ENCODE measurements at regions not wholly inside any gene's neighbourhood (a gene's known extent, or its start where the extent isn't known, plus 50 kb on each side); places are given as distances from the start of the nearest gene placed in this dataset.
A peak's percentile ranks its signal among the peaks of the same experiment; 100 is the strongest.
"Not testable (repeated sequence)": the region's sequence is repeated elsewhere in the genome, so short reads cannot be mapped to it uniquely, and the experiment has no call there.

DNA sequence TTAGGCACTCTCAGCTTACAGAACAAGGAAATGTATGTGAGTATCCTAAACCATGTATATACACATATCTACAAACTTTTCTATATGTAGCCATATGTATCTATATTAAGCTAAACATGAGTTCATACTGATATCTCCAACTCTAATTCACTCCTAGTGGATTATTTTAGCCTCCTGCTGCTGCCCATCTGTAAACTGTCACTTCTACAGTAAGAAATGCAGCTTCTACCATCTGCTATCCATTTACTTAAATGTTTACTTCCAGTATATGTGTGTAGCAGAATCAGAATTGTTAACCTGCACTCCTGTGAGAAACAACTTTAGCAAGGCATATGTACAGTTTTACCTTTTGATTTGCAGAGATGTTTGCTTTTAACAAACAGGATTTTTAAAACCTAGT, 478.5 kb upstream of the CBLB start:
- Mint-ChIP-seq H3K4me3 (no peak overlapping the region), H3K27ac (no peak overlapping the region), H3K9me3 (no peaks in the 10 kb centered on the region), H3K36me3 (no peaks in the 10 kb centered on the region), H3K4me1 (peaks cover 17% of the 10 kb centered on the region)
- DNase-seq (ENCODE audit: low spot score in 2 of 2) (no peak), ATAC-seq (no peak)

- H3K4me3 Mint-ChIP-seq: no peak overlapping the region
- H3K27ac Mint-ChIP-seq: no peak overlapping the region
- no peaks in the 10 kb centered on the region for H3K36me3 Mint-ChIP-seq
- H3K4me1 Mint-ChIP-seq: peaks cover 17% of the 10 kb centered on the region
- ATAC-seq: no peak
- no peak for DNase-seq (ENCODE audit: low spot score in 2 of 2)
- peaks cover under 1% of the 10 kb centered on the region for H3K9me3 Mint-ChIP-seq
Observed at GRCh38 chr3:106348139-106348690, 479.4 kb upstream of the CBLB start.

- no peak for ATAC-seq
- H3K27ac Mint-ChIP-seq: peak overlapping the region; percentile 48
Observed at GRCh38 chr3:106349191-106349881, 480.5 kb upstream of the CBLB start.

GRCh38 chr3:106355873-106356272, 487.1 kb upstream of the CBLB start:
- H3K36me3 Mint-ChIP-seq: peaks cover 5% of the 10 kb centered on the region
- DNase-seq (ENCODE audit: low spot score in 2 of 2) (no peak), ATAC-seq (peak; percentile 51)
- peaks cover 27% of the 10 kb centered on the region for H3K4me1 Mint-ChIP-seq
- H3K4me3 Mint-ChIP-seq: no peak overlapping the region
- peak overlapping the region; percentile 24 for H3K27ac Mint-ChIP-seq
- H3K9me3 Mint-ChIP-seq: peaks cover 7% of the 10 kb centered on the region

More at GRCh38 chr3:106349191-106349881, 480.5 kb upstream of the CBLB start:
- no peak for DNase-seq (ENCODE audit: low spot score in 2 of 2)
- Mint-ChIP-seq H3K4me3 (no peak overlapping the region), H3K9me3 (peaks cover 5% of the 10 kb centered on the region), H3K36me3 (no peaks in the 10 kb centered on the region), H3K4me1 (peaks cover 17% of the 10 kb centered on the region)

- Mint-ChIP-seq H3K27ac (no peak overlapping the region), H3K36me3 (peaks cover 5% of the 10 kb centered on the region), H3K9me3 (peaks cover 6% of the 10 kb centered on the region), H3K4me3 (no peak overlapping the region), H3K4me1 (peaks cover 28% of the 10 kb centered on the region)
- ATAC-seq: no peak
- DNase-seq (ENCODE audit: low spot score in 2 of 2): no peak
Observed at GRCh38 chr3:106359692-106360091, 490.9 kb upstream of the CBLB start.

DNA sequence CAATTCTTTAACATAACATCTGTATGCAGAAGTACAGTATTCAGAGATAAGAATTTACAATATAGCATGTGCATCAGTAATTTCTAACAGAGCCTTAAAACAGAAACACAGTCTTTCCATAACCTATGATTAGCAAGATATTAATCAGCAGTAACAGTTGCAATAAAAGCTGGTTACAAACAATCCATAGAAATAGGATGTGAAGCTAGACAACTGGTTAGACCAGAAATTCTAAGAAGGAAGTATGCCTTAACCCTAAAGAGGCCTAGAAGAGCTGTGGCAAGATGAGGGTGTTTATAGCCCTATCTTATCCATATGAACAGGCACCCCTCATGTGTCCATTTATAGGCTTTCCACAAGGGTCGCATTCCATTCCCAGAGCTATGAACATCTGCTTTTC, 492.1 kb upstream of the CBLB start:
- not testable (repeated sequence) for ATAC-seq; H3K4me3 Mint-ChIP-seq; H3K27ac Mint-ChIP-seq; H3K36me3 Mint-ChIP-seq; DNase-seq (ENCODE audit: low spot score in 2 of 2)
- peaks cover 30% of the 10 kb centered on the region for H3K4me1 Mint-ChIP-seq
- H3K9me3 Mint-ChIP-seq: peaks cover 13% of the 10 kb centered on the region

- Mint-ChIP-seq H3K27ac (peak overlapping the region; percentile 90), H3K4me1 (peaks cover 11% of the 10 kb centered on the region), H3K36me3 (no peaks in the 10 kb centered on the region), H3K9me3 (peaks cover 13% of the 10 kb centered on the region), H3K4me3 (peak overlapping the region; percentile 48)
- DNase-seq (ENCODE audit: low spot score in 2 of 2): no peak
- ATAC-seq: no peak
Observed at GRCh38 chr3:106364477-106364876, 495.7 kb upstream of the CBLB start.

DNA sequence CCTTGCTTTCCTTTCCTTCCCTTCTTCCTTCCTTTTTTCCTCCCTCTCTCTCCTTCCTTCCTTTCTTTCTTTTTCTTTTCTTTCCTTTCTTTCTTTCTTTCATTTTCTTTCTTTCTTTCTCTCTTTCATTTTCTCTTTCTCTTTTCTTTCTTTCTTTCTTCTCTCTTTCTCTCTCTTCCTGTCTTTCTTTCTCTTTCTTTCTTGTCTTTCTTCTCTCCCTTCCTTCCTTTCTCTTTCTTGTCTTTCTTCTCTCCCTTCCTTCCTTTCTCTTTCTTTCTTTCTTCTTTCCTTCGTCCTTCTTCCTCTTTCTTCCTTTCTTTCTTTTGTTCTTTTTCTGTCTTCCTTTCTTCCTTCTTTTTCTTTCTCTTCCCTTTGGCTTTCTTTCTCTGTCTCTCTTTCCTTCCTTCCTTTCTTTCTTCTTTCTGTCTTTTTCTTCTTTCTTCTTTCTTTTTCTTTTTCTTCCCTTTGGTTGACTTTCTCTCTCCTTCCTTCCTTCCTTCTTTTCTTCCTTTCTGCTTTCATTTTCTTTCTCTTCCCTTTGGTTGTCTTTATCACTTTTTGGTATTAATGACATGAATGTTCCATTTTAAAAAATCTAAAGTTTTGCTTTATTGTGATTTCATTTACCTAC, 496.4 kb upstream of the CBLB start:
- ATAC-seq (no peak), DNase-seq (ENCODE audit: low spot score in 2 of 2) (no peak)
- Mint-ChIP-seq H3K36me3 (no peaks in the 10 kb centered on the region), H3K27ac (peak overlapping the region; percentile 90), H3K9me3 (peaks cover 13% of the 10 kb centered on the region), H3K4me3 (peak overlapping the region; percentile 48), H3K4me1 (peaks cover 11% of the 10 kb centered on the region)

GRCh38 chr3:106366352-106366751, 497.5 kb upstream of the CBLB start:
- Mint-ChIP-seq H3K4me1 (peaks cover 11% of the 10 kb centered on the region), H3K9me3 (peaks cover 13% of the 10 kb centered on the region), H3K36me3 (no peaks in the 10 kb centered on the region), H3K4me3 (no peak overlapping the region), H3K27ac (no peak overlapping the region)
- ATAC-seq: no peak
- no peak for DNase-seq (ENCODE audit: low spot score in 2 of 2)

- Mint-ChIP-seq H3K9me3 (peaks cover 6% of the 10 kb centered on the region), H3K4me1 (peaks cover 11% of the 10 kb centered on the region)
Observed at GRCh38 chr3:106367496-106367895, 498.7 kb upstream of the CBLB start.

GRCh38 chr3:106371221-106371970, 502.6 kb upstream of the CBLB start:
- no peak overlapping the region for H3K4me3 Mint-ChIP-seq
- H3K36me3 Mint-ChIP-seq: no peaks in the 10 kb centered on the region
- H3K9me3 Mint-ChIP-seq: no peaks in the 10 kb centered on the region
- no peak for DNase-seq (ENCODE audit: low spot score in 2 of 2)
- no peak for ATAC-seq
- no peak overlapping the region for H3K27ac Mint-ChIP-seq
- peaks cover 6% of the 10 kb centered on the region for H3K4me1 Mint-ChIP-seq

More at GRCh38 chr3:106367496-106367895, 498.7 kb upstream of the CBLB start:
- H3K27ac Mint-ChIP-seq: no peak overlapping the region
- ATAC-seq (no peak), DNase-seq (ENCODE audit: low spot score in 2 of 2) (no peak)
- no peak overlapping the region for H3K4me3 Mint-ChIP-seq
- H3K36me3 Mint-ChIP-seq: no peaks in the 10 kb centered on the region

- Mint-ChIP-seq H3K9me3 (no peaks in the 10 kb centered on the region), H3K27ac (no peak overlapping the region), H3K4me1 (peaks cover 6% of the 10 kb centered on the region), H3K36me3 (no peaks in the 10 kb centered on the region), H3K4me3 (no peak overlapping the region)
- DNase-seq (ENCODE audit: low spot score in 2 of 2) (no peak), ATAC-seq (no peak)
Observed at GRCh38 chr3:106371971-106372805, 503.4 kb upstream of the CBLB start.

DNA sequence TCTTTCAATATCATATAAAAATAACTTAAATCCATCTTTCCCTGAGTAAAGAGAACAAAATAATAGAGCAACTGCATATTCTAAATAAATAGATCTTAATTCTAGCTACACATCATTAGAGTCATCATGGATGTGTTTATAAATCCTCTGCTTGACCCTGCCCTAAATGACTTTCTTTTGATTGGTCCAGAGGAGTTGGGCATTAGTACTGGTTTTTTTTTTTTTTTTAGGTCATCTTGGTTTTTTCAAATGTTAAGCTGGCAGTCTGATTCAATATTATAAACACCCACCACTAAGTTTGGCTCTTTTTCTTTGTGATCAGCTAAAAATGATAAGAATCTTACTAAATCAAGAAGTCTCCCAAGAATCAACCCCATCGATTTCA, 504.0 kb upstream of the CBLB start:
- Mint-ChIP-seq H3K4me3 (no peak overlapping the region), H3K36me3 (no peaks in the 10 kb centered on the region), H3K9me3 (no peaks in the 10 kb centered on the region), H3K27ac (no peak overlapping the region), H3K4me1 (peaks cover 6% of the 10 kb centered on the region)
- DNase-seq (ENCODE audit: low spot score in 2 of 2) (no peak), ATAC-seq (no peak)

GRCh38 chr3:106376016-106376570, 507.3 kb upstream of the CBLB start:
- ATAC-seq: no peak
- Mint-ChIP-seq H3K9me3 (no peaks in the 10 kb centered on the region), H3K36me3 (no peaks in the 10 kb centered on the region), H3K4me1 (peaks cover 6% of the 10 kb centered on the region), H3K4me3 (no peak overlapping the region), H3K27ac (no peak overlapping the region)
- no peak for DNase-seq (ENCODE audit: low spot score in 2 of 2)

Measured in stimulated activated effector memory CD8-positive, alpha-beta T cell treated with anti-CD3 and anti-CD28 coated beads, Interleukin-12 subunit alpha, Interleukin-12 subunit beta, amount 100 ng/mL, for 72 hours (primary cell).